Psoas muscle (tissue), 7 donors: ENCODE measurements at regions not wholly inside any gene's neighbourhood (a gene's known extent, or its start where the extent isn't known, plus 50 kb on each side); places are given as distances from the start of the nearest gene placed in this dataset.

Experiments used
- ATAC-seq, 4 donors: fragments of 200-7000 bp; cut with Tn5 transposase; one replicate each; pipeline ENCODE4 v1.9.1; 2020; ENCODE audit warnings: moderate library complexity in 3 of 4, mild to moderate bottlenecking in 2 of 4
- DNase-seq, 2 donors: peaks; one replicate each; pipeline ENCODE4 v3.0.0-alpha.2; 2020
- H3K27ac ChIP-seq: fragments of 200-600 bp; one replicate; pipeline ENCODE4 v1.8.0; 2022
- H3K27me3 ChIP-seq, 3 donors: fragments of 200-600 bp in 1 of 3; one replicate each; pipeline versions ENCODE4 v1.6.1 to v1.8.0; 2013 to 2022; ENCODE audit warnings: low read length in 2 of 3, mild to moderate bottlenecking in 2 of 3, moderate library complexity in 1 of 3; ENCODE audit not compliant: insufficient read depth in 3 of 3
- H3K36me3 ChIP-seq, 2 donors: fragments of 200-600 bp in 1 of 2; one replicate each; pipeline versions ENCODE4 v1.6.1 to v1.8.0; 2013 to 2022; ENCODE audit warnings: low read depth in 1 of 2, mild to moderate bottlenecking in 1 of 2, moderate library complexity in 1 of 2; ENCODE audit not compliant: insufficient read depth in 1 of 2
- H3K4me1 ChIP-seq: fragments of 200-600 bp; one replicate; pipeline ENCODE4 v1.8.0; 2022
- H3K4me3 ChIP-seq: fragments of 200-600 bp; one replicate; pipeline ENCODE4 v1.8.0; 2022; ENCODE audit warnings: mild to moderate bottlenecking
- H3K9me3 ChIP-seq: fragments of 200-600 bp; one replicate; pipeline ENCODE4 v1.8.0; 2022
- WGBS, 3 donors: extraction: QIAGEN DNeasy Blood & Tissue Kit; methylation state at CpG; one replicate each; pipeline versions ENCODE4 v1.1.6 to v1.1.7; 2013; 5-methylcytosine and 5-hydroxymethylcytosine counted together
- intact Hi-C, 2 donors: fragments of 100-400 bp; cut with DNase I; formaldehyde crosslinking; loops; one replicate each; pipeline versions ENCODE4 v1.11.0 to v1.14.2; 2022
- TF ChIP-seq, protein P1 (sequence below): fragments of 200-600 bp; IDR thresholded peaks from one replicate; pipeline ENCODE4 v1.8.0; 2022; ENCODE audit warnings: antibody characterized with exemption
- donor health status: healthy with polysubstance abuse.
- donor health status: DM: no; HTN: no; CAD: no; lungs with moderate emphysema.
- donor health status: Bipolar disorder and iron deficiency.
- donor health status: healthy.
- donor health status: DM: yes; HTN: yes; CAD: no.
- donor health status: DM: no; HTN: no; CAD: no.
- donor health status: DM: yes; HTN: yes; CAD: no.

DNA sequence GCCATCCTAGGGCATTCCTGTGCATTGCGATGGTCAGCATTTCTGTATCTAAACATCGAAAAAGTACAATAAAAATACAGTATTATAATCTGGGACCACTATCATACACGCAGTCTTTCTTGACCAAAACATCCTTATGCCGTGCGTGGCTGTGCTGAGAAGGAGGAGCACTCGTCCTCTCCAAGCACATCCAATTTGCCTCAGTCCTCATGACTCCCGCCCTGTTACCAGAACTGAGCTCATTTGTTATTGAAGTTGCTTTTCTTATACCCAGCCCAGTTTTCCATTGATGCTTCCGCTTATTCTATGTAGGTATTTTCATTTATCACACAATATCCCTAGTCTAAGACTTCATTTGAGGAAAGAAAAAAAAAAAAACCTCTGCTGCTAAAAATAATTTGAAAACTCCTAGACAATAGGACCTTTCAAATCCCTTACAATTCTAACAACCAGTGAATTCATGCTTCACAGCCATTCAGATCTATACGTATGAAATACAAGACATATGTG, 236.9 kb upstream of the PLEKHG7 start:
- peak overlapping the region; percentile 54 for H3K4me3 ChIP-seq
- WGBS, 3 donors, result 36 to 52% (median 46%) methylated on average over 9 of the region's 9 CpGs
- peaks cover 39% of the 10 kb centered on the region for H3K4me1 ChIP-seq
- no peak for DNase-seq
- H3K27ac ChIP-seq, result peak overlapping the region; percentile 84
- TF ChIP-seq, protein P1, sequence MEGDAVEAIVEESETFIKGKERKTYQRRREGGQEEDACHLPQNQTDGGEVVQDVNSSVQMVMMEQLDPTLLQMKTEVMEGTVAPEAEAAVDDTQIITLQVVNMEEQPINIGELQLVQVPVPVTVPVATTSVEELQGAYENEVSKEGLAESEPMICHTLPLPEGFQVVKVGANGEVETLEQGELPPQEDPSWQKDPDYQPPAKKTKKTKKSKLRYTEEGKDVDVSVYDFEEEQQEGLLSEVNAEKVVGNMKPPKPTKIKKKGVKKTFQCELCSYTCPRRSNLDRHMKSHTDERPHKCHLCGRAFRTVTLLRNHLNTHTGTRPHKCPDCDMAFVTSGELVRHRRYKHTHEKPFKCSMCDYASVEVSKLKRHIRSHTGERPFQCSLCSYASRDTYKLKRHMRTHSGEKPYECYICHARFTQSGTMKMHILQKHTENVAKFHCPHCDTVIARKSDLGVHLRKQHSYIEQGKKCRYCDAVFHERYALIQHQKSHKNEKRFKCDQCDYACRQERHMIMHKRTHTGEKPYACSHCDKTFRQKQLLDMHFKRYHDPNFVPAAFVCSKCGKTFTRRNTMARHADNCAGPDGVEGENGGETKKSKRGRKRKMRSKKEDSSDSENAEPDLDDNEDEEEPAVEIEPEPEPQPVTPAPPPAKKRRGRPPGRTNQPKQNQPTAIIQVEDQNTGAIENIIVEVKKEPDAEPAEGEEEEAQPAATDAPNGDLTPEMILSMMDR, result no peak
- ATAC-seq, result peak in 2 of 4 donors; percentile 16 to 29
- H3K36me3 ChIP-seq, result no peaks in the 10 kb centered on the region
- intact Hi-C loops, result loop anchor here in 1 of 2 donors (2.0 kb wide), 1 partner anchor 321 kb away; the partner anchor contains the start of gene BTG1
- H3K27me3 ChIP-seq, result no peaks in the 10 kb centered on the region
- no peaks in the 10 kb centered on the region for H3K9me3 ChIP-seq

DNA sequence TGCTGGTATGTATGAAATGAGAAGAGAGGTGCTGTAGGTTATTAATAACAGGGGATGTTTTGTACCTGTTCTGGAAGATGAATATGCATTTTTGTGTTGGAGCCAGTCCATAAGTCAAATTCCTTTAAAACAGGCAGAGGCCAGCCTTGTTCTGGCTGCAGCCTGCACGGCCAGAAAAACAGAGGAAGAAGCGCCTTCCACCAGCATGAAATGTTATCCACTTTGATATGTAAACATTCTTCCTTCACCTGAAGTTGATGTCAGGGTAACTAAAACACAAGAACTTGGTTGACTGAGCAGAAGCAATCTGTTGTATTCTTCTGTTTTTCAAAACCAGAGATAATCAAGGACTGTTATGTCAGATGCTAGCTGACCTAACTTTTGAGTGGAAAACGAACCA, 237.9 kb upstream of the PLEKHG7 start:
- intact Hi-C loops, result no loop called here
- Histone ChIP-seq H3K27ac (no peak overlapping the region), H3K27me3 (no peaks in the 10 kb centered on the region), H3K4me1 (peaks cover 31% of the 10 kb centered on the region), H3K36me3 (no peaks in the 10 kb centered on the region), H3K4me3 (no peak overlapping the region), H3K9me3 (no peaks in the 10 kb centered on the region)
- TF ChIP-seq, protein P1, result no peak
- ATAC-seq, result no peak
- no peak for DNase-seq
- 72 to 81% (median 78%) methylated on average over 3 of the region's 3 CpGs for WGBS, 3 donors

DNA sequence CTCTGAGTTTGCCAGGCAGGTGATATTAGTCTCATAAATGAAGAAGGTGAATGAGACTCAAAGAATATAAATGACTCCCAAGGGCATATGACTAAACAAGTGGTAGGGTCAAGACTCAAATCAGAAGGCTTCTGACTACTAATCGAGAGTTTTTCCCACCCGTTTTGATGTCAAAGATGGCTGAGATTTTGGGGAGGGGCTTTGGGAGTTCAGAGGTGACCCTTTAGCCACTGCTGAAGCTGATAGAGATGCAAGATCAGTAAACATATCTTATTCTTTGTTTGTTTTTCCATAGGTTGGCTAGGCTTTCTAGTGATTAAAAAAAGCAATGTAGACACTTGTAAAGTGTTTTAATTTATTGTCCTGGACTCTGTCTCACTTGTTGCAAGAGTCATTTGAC, 239.6 kb upstream of the PLEKHG7 start:
- H3K27me3 ChIP-seq, result no peaks in the 10 kb centered on the region
- no peak overlapping the region for H3K27ac ChIP-seq
- H3K9me3 ChIP-seq, result no peaks in the 10 kb centered on the region
- no peak for ATAC-seq
- WGBS, 3 donors, result 76 to 83% (median 80%) methylated on average over 2 of the region's 2 CpGs
- DNase-seq, result no peak
- intact Hi-C loops, result no loop called here
- H3K36me3 ChIP-seq, result no peaks in the 10 kb centered on the region
- H3K4me3 ChIP-seq, result no peak overlapping the region
- peaks cover 15% of the 10 kb centered on the region for H3K4me1 ChIP-seq
- TF ChIP-seq, protein P1, result no peak

DNA sequence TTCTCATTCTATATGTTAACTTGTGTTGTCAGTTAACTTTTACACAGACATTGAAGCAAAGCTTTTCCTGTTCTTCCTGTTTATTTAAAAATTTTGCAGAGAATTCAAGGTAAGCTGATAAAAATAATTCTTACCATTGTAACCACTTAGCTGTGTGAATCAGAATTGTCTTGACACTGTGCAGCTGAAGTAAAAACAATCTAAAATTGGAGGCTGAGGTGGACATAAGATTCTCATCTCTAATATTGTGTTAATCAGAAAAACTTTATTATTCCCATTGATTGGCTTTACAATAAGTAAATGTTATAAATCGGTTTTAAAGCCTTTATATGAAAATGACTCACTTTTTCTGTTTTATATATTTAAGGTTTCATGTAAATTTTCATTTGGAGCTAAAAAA, 240.3 kb upstream of the PLEKHG7 start:
- peaks cover 9% of the 10 kb centered on the region for H3K4me1 ChIP-seq
- ATAC-seq (no peak), DNase-seq (no peak)
- no peak overlapping the region for H3K4me3 ChIP-seq
- intact Hi-C loops, result no loop called here
- TF ChIP-seq, protein P1, result no peak
- peak overlapping the region; percentile 38 for H3K27ac ChIP-seq
- H3K36me3 ChIP-seq, result no peaks in the 10 kb centered on the region
- no peaks in the 10 kb centered on the region for H3K27me3 ChIP-seq
- no peaks in the 10 kb centered on the region for H3K9me3 ChIP-seq
- 92 to 100% (median 94%) methylated on average over 1 of the region's 1 CpG for WGBS, 3 donors

DNA sequence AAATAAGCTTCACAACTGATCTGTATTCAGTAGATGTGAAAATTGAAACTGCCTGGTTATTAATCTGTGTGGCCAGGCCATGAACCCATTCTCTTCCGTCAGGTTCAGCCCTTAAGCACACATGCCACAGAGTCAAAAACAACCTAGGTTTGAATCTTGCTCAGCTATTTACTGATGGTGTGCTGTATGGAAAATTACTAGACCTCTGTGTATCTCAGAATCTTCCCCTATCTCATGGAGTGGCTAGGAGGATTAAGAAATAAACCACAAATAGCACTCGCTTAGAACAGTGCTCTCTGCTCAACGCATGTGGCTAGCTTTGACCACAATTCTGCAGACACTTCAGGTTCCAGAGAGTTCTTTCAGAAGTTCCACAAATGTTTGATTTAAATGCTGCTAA, 240.7 kb upstream of the PLEKHG7 start:
- Histone ChIP-seq H3K4me1 (peaks cover 4% of the 10 kb centered on the region), H3K9me3 (no peaks in the 10 kb centered on the region), H3K4me3 (no peak overlapping the region), H3K27ac (peak overlapping the region; percentile 38), H3K27me3 (no peaks in the 10 kb centered on the region), H3K36me3 (no peaks in the 10 kb centered on the region)
- 34 to 81% (median 44%) methylated on average over 3 of the region's 3 CpGs for WGBS, 3 donors
- DNase-seq, result no peak
- intact Hi-C loops, result no loop called here
- TF ChIP-seq, protein P1, result no peak
- peak in 1 of 4 donors; percentile 33 for ATAC-seq
